K562 (cell line): ENCODE measurements at regions not wholly inside any gene's neighbourhood (a gene's known extent, or its start where the extent isn't known, plus 50 kb on each side); places are given as distances from the start of the nearest gene placed in this dataset.

ENCODE experiments used
- ATAC-seq: fragments of 200-7000 bp; cut with Tn5 transposase; 3 replicates; pipeline ENCODE4 v1.9.1; 2020; ENCODE audit warnings: moderate library complexity
- BruUV-seq: library from RNA; stranded (reverse); fragments of 400-500 nt; replicated peaks from 2 replicates; lab custom pipeline; 2021; lab: Mats Ljungman, UMichigan
- CTCF ChIA-PET: fragments of 300-600 bp; formaldehyde crosslinking; extraction: SDS; loops from one replicate; lab custom pipeline; 2021; ENCODE audit warnings: low intra/inter-chr PET ratio; lab: Yijun Ruan, JAX
- POLR2A ChIA-PET: fragments of 300-600, 350-650 bp; sonication (Branson Sonifier 250); formaldehyde crosslinking; extraction: SDS; loops from one replicate; lab custom pipeline; 2021; ENCODE audit warnings: antibody characterized with exemption, inconsistent platforms; lab: Yijun Ruan, JAX
- DNase-seq, 4 experiments: peaks; one replicate each; pipeline versions ENCODE4 v3.0.0 to v3.0.0-alpha.2; 2011 to 2018; ENCODE audit warnings: low spot score in 3 of 4, mixed read lengths in 3 of 4; ENCODE audit errors: extremely low read depth in 1 of 4
- FAIRE-seq: peaks from 2 replicates; lab custom pipeline; 2011; peaks lifted over from hg19 to GRCh38; lab: Jason Lieb, UNC
- H2AFZ ChIP-seq: 2 replicates; pipeline ENCODE4 v1.6.0; 2011; ENCODE audit warnings: low read depth, low read length, control low read depth, inconsistent platforms
- H3K27ac ChIP-seq: fragments of 200-600 bp; 3 replicates; pipeline ENCODE4 v1.8.0; 2011; ENCODE audit warnings: low read depth, mild to moderate bottlenecking, control low read depth, inconsistent platforms, low read length, moderate library complexity, mixed read lengths; ENCODE audit errors: extremely low read depth
- H3K27me3 ChIP-seq, 2 experiments: fragments of 300-600 bp in 1 of 2; 2 replicates in 1 of 2; 3 replicates in 1 of 2; pipeline versions ENCODE4 v1.6.0 to v1.8.0; 2011; ENCODE audit warnings: inconsistent platforms in 2 of 2, low read length in 2 of 2, mild to moderate bottlenecking in 1 of 2, mixed read lengths in 1 of 2, moderate library complexity in 1 of 2; ENCODE audit not compliant: control insufficient read depth in 2 of 2, insufficient read depth in 2 of 2
- H3K36me3 ChIP-seq: fragments of 300-600 bp; 3 replicates; pipeline ENCODE4 v1.8.0; 2011; ENCODE audit warnings: mild to moderate bottlenecking, low read length, inconsistent platforms; ENCODE audit not compliant: control insufficient read depth, insufficient read depth
- H3K4me1 ChIP-seq, 2 experiments: fragments of 200-600 bp in 1 of 2; replicated peaks in 1 of 2; 2 replicates in 1 of 2; 3 replicates in 1 of 2; pipeline versions ENCODE4 v1.5.1 to v1.8.0; 2011; ENCODE audit warnings: inconsistent platforms in 2 of 2, low read length in 2 of 2, mild to moderate bottlenecking in 1 of 2, mixed read lengths in 1 of 2, moderate library complexity in 1 of 2; ENCODE audit not compliant: control insufficient read depth in 2 of 2, insufficient read depth in 2 of 2
- H3K4me2 ChIP-seq: 2 replicates; pipeline ENCODE4 v1.6.1; 2011; ENCODE audit warnings: low read length, control low read depth, inconsistent platforms, mixed read lengths; ENCODE audit not compliant: insufficient read depth
- H3K4me3 ChIP-seq: fragments of 200-600 bp; sonication (generic), shearing (Covaris generic); 2 replicates; pipeline ENCODE4 v1.5.1; 2016; ENCODE audit warnings: control low read depth, inconsistent platforms
- H3K79me2 ChIP-seq: fragments of 200-600 bp; 3 replicates; pipeline ENCODE4 v1.8.0; 2011; ENCODE audit warnings: low read length, inconsistent platforms; ENCODE audit not compliant: control insufficient read depth, insufficient read depth
- H3K9ac ChIP-seq, 2 experiments: 2 replicates each; pipeline versions ENCODE4 v1.6.0 to v1.6.1; 2011; ENCODE audit warnings: low read depth in 2 of 2, low read length in 2 of 2, control low read depth in 1 of 2, inconsistent platforms in 1 of 2, mild to moderate bottlenecking in 1 of 2, mixed read lengths in 1 of 2; ENCODE audit not compliant: insufficient read depth in 1 of 2
- H3K9me1 ChIP-seq: one replicate; pipeline ENCODE4 v1.6.0; 2011; ENCODE audit warnings: inconsistent platforms, mild to moderate bottlenecking, low read length, moderate library complexity; ENCODE audit not compliant: control insufficient read depth, insufficient read depth
- H3K9me3 ChIP-seq: replicated peaks from 2 replicates; pipeline ENCODE4 v1.5.1; 2011; ENCODE audit warnings: low read depth, low read length, inconsistent platforms; ENCODE audit not compliant: control insufficient read depth, insufficient read depth
- H4K20me1 ChIP-seq: replicated peaks from 2 replicates; pipeline ENCODE4 v1.6.1; 2011; ENCODE audit warnings: low read length, inconsistent platforms, mixed read lengths; ENCODE audit not compliant: control insufficient read depth, insufficient read depth
- BRD9 ChIP-seq: fragments of 450-650 bp; IDR thresholded peaks from 2 replicates; pipeline ENCODE4 v1.6.1; 2018; ENCODE audit warnings: low read depth; ENCODE audit not compliant: partially characterized antibody
- FOXJ2 ChIP-seq: fragments of 200-800 bp; sonication (Bioruptor generic); IDR thresholded peaks from 2 replicates; pipeline ENCODE4 v1.6.1; 2016; ENCODE audit warnings: missing genetic modification characterization, missing compliant biosample characterization
- FOXJ3 ChIP-seq: sonication (generic); formaldehyde crosslinking; IDR thresholded peaks from 2 replicates; pipeline ENCODE4 v1.4.0; 2020; ENCODE audit warnings: mild to moderate bottlenecking, missing genetic modification reagents
- NELFE ChIP-seq: IDR thresholded peaks from 2 replicates; pipeline ENCODE4 v1.6.1; 2011; ENCODE audit warnings: mild to moderate bottlenecking; ENCODE audit not compliant: insufficient read depth, insufficient read length
- NFIX ChIP-seq: fragments of 250-450 bp; sonication (Bioruptor Pico); IDR thresholded peaks from 2 replicates; pipeline ENCODE4 v1.4.0; 2020; ENCODE audit warnings: low read depth, mild to moderate bottlenecking, moderate library complexity
- PML ChIP-seq: IDR thresholded peaks from 2 replicates; pipeline ENCODE4 v1.6.1; 2012; ENCODE audit warnings: low read length, inconsistent platforms
- SAP30 ChIP-seq: fragments of 200-600 bp; sonication (generic); IDR thresholded peaks from 2 replicates; pipeline ENCODE4 v1.6.1; 2012; ENCODE audit warnings: borderline replicate concordance, low read depth, mild to moderate bottlenecking, moderate library complexity, low read length, control low read depth, inconsistent platforms; ENCODE audit not compliant: insufficient read depth, poor library complexity, severe bottlenecking
- SMC3 ChIP-seq: conservative IDR thresholded peaks from 2 replicates; pipeline ENCODE4 v1.6.1; 2011; ENCODE audit warnings: low read depth, low read length, improper control_type of control experiment; ENCODE audit not compliant: insufficient read depth
- THRAP3 ChIP-seq: fragments of 450-650 bp; IDR thresholded peaks from 2 replicates; pipeline ENCODE4 v1.6.1; 2016; ENCODE audit warnings: mild to moderate bottlenecking, inconsistent platforms, borderline replicate concordance
- ZNF175 ChIP-seq: fragments of 200-800 bp; sonication (Bioruptor generic); IDR thresholded peaks from 2 replicates; pipeline ENCODE4 v1.6.1; 2016; ENCODE audit warnings: low read depth, mild to moderate bottlenecking, missing genetic modification characterization, missing compliant biosample characterization
- ZNF431 ChIP-seq: sonication (generic); formaldehyde crosslinking; IDR thresholded peaks from 2 replicates; pipeline ENCODE4 v1.8.0; 2022; ENCODE audit warnings: mild to moderate bottlenecking, missing genetic modification reagents
- ZNF57 ChIP-seq: fragments of 450-650 bp; formaldehyde crosslinking; IDR thresholded peaks from 2 replicates; pipeline ENCODE4 v1.4.0; 2020; ENCODE audit warnings: mild to moderate bottlenecking, moderate library complexity
- WGBS: fragments of 100-300 bp; shearing (Covaris generic); methylation state at CpG from one replicate; pipeline ENCODE4 v1.1.6; 2016; ENCODE audit warnings: low coverage, mixed read lengths; ENCODE audit not compliant: insufficient coverage; ENCODE audit errors: missing lambda C conversion rate; 5-methylcytosine and 5-hydroxymethylcytosine counted together
- in situ Hi-C: fragments of 300-500 bp; cut with MboI; formaldehyde crosslinking; loops from 4 replicates; pipeline ENCODE4 v1.15.0; 2018; ENCODE audit warnings: inconsistent platforms, mixed read lengths
- intact Hi-C: fragments of 100-400 bp; cut with micrococcal nuclease; formaldehyde crosslinking; loops from 2 replicates; pipeline ENCODE4 v1.14.2; 2022
- TF ChIP-seq, protein P1 (sequence below), 2 experiments: IDR thresholded peaks; 2 replicates each; pipeline ENCODE4 v1.6.1; 2011; ENCODE audit warnings: borderline replicate concordance in 1 of 2, control low read depth in 1 of 2, low read depth in 1 of 2, low read length in 1 of 2, mild to moderate bottlenecking in 1 of 2, mixed read lengths in 1 of 2, moderate library complexity in 1 of 2; ENCODE audit not compliant: insufficient read depth in 1 of 2, insufficient read length in 1 of 2, poor library complexity in 1 of 2, severe bottlenecking in 1 of 2; ENCODE audit errors: extremely low read depth in 1 of 2
- TF ChIP-seq, protein P2 (sequence below): fragments of 250-450 bp; sonication (Bioruptor Pico); IDR thresholded peaks from 2 replicates; pipeline ENCODE4 v1.8.0; 2021; ENCODE audit warnings: borderline replicate concordance, mild to moderate bottlenecking, moderate library complexity; ENCODE audit not compliant: poor library complexity, severe bottlenecking
- TF ChIP-seq, protein P3 (sequence below): conservative IDR thresholded peaks from 2 replicates; pipeline ENCODE4 v1.6.1; 2011; ENCODE audit warnings: low read depth, mild to moderate bottlenecking, low read length; ENCODE audit not compliant: control insufficient read depth
- TF ChIP-seq, protein P4 (sequence below), 2 experiments: fragments of 200-800 bp in 1 of 2; sonication (Bioruptor generic) in 1 of 2; sonication (generic) in 1 of 2; formaldehyde crosslinking in 1 of 2; IDR thresholded peaks in 1 of 2; conservative IDR thresholded peaks in 1 of 2; 2 replicates each; pipeline versions ENCODE4 v1.5.0 to v1.6.1; 2016 to 2020; ENCODE audit warnings: missing compliant biosample characterization in 1 of 2, missing genetic modification characterization in 1 of 2, missing genetic modification reagents in 1 of 2
- TF ChIP-seq, protein P5 (sequence below): sonication (generic); IDR thresholded peaks from 2 replicates; pipeline ENCODE4 v1.6.1; 2016

DNA sequence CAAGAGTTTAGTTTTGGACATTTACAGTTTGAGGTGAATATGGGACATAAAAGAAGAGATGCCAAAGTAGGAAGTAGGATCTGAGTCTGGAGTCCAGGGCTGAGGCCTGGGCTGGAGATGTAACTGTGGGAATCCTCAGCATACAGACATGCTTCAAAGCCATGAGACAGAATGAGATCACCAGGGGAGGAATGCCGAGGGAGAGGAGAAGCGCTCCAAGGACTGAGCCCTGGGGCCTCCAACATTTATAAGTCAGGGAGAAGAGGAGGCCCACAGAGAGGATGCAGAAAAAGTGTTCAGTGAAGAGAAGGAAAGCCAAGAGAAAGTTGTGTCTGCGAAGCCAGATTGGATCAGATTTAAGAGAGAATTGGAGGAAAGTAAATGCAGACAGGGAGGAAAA lies 277.5 kb upstream of the MYOCD start:
- POLR2A ChIA-PET, result no interaction called here
- no TSS peak for BruUV-seq
- no peak for FAIRE-seq
- TF ChIP-seq NFIX (CRISPR knock-in tag) (no peak), SAP30 (no peak), FOXJ3 (CRISPR knock-in tag) (no peak), ZNF431 (no peak), FOXJ2 (no peak), NELFE (no peak), SMC3 (no peak), BRD9 (no peak), THRAP3 (no peak), PML (no peak), ZNF57 (CRISPR knock-in tag) (no peak), ZNF175 (CRISPR knock-in tag) (no peak)
- TF ChIP-seq, protein P1, sequence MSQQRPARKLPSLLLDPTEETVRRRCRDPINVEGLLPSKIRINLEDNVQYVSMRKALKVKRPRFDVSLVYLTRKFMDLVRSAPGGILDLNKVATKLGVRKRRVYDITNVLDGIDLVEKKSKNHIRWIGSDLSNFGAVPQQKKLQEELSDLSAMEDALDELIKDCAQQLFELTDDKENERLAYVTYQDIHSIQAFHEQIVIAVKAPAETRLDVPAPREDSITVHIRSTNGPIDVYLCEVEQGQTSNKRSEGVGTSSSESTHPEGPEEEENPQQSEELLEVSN (IDR thresholded peaks at IDR 0.05; ENCODE audit: borderline replicate concordance in 1 of 2, extremely low read depth in 1 of 2, insufficient read depth in 1 of 2, insufficient read length in 1 of 2, low read depth in 1 of 2, low read length in 1 of 2, poor library complexity in 1 of 2, severe bottlenecking in 1 of 2), result no peak
- TF ChIP-seq, protein P2, sequence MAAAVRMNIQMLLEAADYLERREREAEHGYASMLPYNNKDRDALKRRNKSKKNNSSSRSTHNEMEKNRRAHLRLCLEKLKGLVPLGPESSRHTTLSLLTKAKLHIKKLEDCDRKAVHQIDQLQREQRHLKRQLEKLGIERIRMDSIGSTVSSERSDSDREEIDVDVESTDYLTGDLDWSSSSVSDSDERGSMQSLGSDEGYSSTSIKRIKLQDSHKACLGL (CRISPR knock-in tag), result no peak
- TF ChIP-seq, protein P3, sequence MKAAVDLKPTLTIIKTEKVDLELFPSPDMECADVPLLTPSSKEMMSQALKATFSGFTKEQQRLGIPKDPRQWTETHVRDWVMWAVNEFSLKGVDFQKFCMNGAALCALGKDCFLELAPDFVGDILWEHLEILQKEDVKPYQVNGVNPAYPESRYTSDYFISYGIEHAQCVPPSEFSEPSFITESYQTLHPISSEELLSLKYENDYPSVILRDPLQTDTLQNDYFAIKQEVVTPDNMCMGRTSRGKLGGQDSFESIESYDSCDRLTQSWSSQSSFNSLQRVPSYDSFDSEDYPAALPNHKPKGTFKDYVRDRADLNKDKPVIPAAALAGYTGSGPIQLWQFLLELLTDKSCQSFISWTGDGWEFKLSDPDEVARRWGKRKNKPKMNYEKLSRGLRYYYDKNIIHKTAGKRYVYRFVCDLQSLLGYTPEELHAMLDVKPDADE, result no peak
- TF ChIP-seq, protein P4, sequence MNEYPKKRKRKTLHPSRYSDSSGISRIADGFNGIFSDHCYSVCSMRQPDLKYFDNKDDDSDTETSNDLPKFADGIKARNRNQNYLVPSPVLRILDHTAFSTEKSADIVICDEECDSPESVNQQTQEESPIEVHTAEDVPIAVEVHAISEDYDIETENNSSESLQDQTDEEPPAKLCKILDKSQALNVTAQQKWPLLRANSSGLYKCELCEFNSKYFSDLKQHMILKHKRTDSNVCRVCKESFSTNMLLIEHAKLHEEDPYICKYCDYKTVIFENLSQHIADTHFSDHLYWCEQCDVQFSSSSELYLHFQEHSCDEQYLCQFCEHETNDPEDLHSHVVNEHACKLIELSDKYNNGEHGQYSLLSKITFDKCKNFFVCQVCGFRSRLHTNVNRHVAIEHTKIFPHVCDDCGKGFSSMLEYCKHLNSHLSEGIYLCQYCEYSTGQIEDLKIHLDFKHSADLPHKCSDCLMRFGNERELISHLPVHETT (CRISPR knock-in tag; conservative IDR thresholded peaks at IDR 0.05 in 1 of 2, IDR thresholded peaks at IDR 0.05 in 1 of 2), result no peak
- TF ChIP-seq, protein P5, sequence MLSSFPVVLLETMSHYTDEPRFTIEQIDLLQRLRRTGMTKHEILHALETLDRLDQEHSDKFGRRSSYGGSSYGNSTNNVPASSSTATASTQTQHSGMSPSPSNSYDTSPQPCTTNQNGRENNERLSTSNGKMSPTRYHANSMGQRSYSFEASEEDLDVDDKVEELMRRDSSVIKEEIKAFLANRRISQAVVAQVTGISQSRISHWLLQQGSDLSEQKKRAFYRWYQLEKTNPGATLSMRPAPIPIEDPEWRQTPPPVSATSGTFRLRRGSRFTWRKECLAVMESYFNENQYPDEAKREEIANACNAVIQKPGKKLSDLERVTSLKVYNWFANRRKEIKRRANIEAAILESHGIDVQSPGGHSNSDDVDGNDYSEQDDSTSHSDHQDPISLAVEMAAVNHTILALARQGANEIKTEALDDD, result no peak

More for the DNA sequence above, 277.5 kb upstream of the MYOCD start:
- no peak overlapping the region for H2AFZ ChIP-seq
- ATAC-seq (no peak), DNase-seq (no peak)
- no peaks in the 10 kb centered on the region for H3K9me3 ChIP-seq
- no peaks in the 10 kb centered on the region for H3K27me3 ChIP-seq
- H4K20me1 ChIP-seq, result no peaks in the 10 kb centered on the region
- H3K36me3 ChIP-seq, result no peaks in the 10 kb centered on the region
- intact Hi-C loops, result no loop called here
- no peaks in the 10 kb centered on the region for H3K9me1 ChIP-seq
- in situ Hi-C loops, result no loop called here
- H3K79me2 ChIP-seq, result no peaks in the 10 kb centered on the region
- H3K27ac ChIP-seq, result no peak overlapping the region
- CTCF ChIA-PET, result no interaction called here
- WGBS, result 0% methylated on average over 1 of the region's 3 CpGs
- H3K4me1 ChIP-seq, result no peaks in the 10 kb centered on the region
- no peak overlapping the region for H3K4me2 ChIP-seq
- no peak overlapping the region for H3K4me3 ChIP-seq
- H3K9ac ChIP-seq, result no peak overlapping the region
